ENCODE measurements at regions not wholly inside any gene's neighbourhood (a gene's known extent, or its start where the extent isn't known, plus 50 kb on each side); places are given as distances from the start of the nearest gene placed in this dataset.

- H3K4me3 ChIP-seq (ENCODE audit: low read length) = no peak overlapping the region
- DNase-seq (ENCODE audit: low read depth) = no peak
- TF ChIP-seq CTCF (conservative IDR thresholded peaks at IDR 0.05; ENCODE audit: low read length) = no peak
Measured at GRCh38 chr6:88294702-88295101, 128.6 kb upstream of the CNR1 start.

GRCh38 chr6:88290411-88290810 lies 124.3 kb upstream of the CNR1 start:
- no peak for TF ChIP-seq CTCF (conservative IDR thresholded peaks at IDR 0.05; ENCODE audit: low read length)
- no peak for DNase-seq (ENCODE audit: low read depth)
- H3K4me3 ChIP-seq (ENCODE audit: low read length) = no peak overlapping the region

- no peak for TF ChIP-seq CTCF (conservative IDR thresholded peaks at IDR 0.05; ENCODE audit: low read length)
- no peak overlapping the region for H3K4me3 ChIP-seq (ENCODE audit: low read length)
Measured at GRCh38 chr6:88287696-88288095, 121.5 kb upstream of the CNR1 start.

GRCh38 chr6:88276331-88276730 lies 110.2 kb upstream of the CNR1 start:
- no peak overlapping the region for H3K4me3 ChIP-seq (ENCODE audit: low read length)
- DNase-seq (ENCODE audit: low read depth) = no peak
- no peak for TF ChIP-seq CTCF (conservative IDR thresholded peaks at IDR 0.05; ENCODE audit: low read length)

More at GRCh38 chr6:88287696-88288095, 121.5 kb upstream of the CNR1 start:
- DNase-seq (ENCODE audit: low read depth) = no peak

- no peak for DNase-seq (ENCODE audit: low read depth)
- no peak overlapping the region for H3K4me3 ChIP-seq (ENCODE audit: low read length)
- no peak for TF ChIP-seq CTCF (conservative IDR thresholded peaks at IDR 0.05; ENCODE audit: low read length)
Measured at GRCh38 chr6:88268508-88268907, 102.4 kb upstream of the CNR1 start.

GRCh38 chr6:88266126-88266525 lies 100.0 kb upstream of the CNR1 start:
- H3K4me3 ChIP-seq (ENCODE audit: low read length) = no peak overlapping the region
- no peak for DNase-seq (ENCODE audit: low read depth)
- no peak for TF ChIP-seq CTCF (conservative IDR thresholded peaks at IDR 0.05; ENCODE audit: low read length)

- DNase-seq (ENCODE audit: low read depth) = no peak
- H3K4me3 ChIP-seq (ENCODE audit: low read length) = no peak overlapping the region
- no peak for TF ChIP-seq CTCF (conservative IDR thresholded peaks at IDR 0.05; ENCODE audit: low read length)
Measured at GRCh38 chr6:88263591-88263990, 97.4 kb upstream of the CNR1 start.

Measured in AG10803 (cell line).